ENCODE measurements at regions not wholly inside any gene's neighbourhood (a gene's known extent, or its start where the extent isn't known, plus 50 kb on each side); places are given as distances from the start of the nearest gene placed in this dataset.

DNA sequence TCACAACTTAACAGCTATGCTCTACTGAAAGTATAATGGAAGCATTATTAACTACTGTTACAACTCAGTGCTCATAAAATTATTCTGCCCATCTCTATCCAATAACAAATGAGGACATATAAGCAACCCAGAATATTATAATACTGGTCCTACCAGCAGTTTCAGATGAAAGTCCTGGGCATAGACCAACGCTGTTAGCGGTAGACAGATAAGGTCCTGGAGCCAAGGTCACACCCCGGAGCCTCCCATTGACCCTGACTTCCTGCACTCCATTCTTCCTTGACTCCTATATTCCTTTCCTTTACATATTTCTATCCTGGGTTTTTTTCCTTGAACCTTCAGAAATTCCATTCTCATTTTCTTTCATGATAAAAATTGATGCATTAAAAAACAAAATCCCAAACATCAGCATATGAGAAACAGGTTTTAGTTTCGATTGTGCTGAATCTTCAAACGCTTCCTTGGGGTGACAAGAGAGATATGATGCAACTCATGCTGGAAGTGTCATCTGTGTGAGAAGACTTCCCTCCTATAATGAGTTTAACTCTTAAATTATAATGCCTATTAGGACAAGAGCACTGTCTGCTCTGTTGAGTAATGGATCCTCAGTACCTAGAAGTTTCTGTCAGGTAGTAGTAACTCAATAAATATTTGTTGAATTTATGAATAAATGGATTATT lies 831.1 kb downstream of the LRRIQ3 start:
- TF ChIP-seq, protein P1, sequence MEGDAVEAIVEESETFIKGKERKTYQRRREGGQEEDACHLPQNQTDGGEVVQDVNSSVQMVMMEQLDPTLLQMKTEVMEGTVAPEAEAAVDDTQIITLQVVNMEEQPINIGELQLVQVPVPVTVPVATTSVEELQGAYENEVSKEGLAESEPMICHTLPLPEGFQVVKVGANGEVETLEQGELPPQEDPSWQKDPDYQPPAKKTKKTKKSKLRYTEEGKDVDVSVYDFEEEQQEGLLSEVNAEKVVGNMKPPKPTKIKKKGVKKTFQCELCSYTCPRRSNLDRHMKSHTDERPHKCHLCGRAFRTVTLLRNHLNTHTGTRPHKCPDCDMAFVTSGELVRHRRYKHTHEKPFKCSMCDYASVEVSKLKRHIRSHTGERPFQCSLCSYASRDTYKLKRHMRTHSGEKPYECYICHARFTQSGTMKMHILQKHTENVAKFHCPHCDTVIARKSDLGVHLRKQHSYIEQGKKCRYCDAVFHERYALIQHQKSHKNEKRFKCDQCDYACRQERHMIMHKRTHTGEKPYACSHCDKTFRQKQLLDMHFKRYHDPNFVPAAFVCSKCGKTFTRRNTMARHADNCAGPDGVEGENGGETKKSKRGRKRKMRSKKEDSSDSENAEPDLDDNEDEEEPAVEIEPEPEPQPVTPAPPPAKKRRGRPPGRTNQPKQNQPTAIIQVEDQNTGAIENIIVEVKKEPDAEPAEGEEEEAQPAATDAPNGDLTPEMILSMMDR (IDR thresholded peaks at IDR 0.05) = no peak
- TF ChIP-seq POLR2A (IDR thresholded peaks at IDR 0.05) = no peak

Measured in ovary (tissue), 3 donors.